ENCODE measurements at regions not wholly inside any gene's neighbourhood (a gene's known extent, or its start where the extent isn't known, plus 50 kb on each side); places are given as distances from the start of the nearest gene placed in this dataset.
"Not testable (repeated sequence)": the region's sequence is repeated elsewhere in the genome, so short reads cannot be mapped to it uniquely, and the experiment has no call there.

DNA sequence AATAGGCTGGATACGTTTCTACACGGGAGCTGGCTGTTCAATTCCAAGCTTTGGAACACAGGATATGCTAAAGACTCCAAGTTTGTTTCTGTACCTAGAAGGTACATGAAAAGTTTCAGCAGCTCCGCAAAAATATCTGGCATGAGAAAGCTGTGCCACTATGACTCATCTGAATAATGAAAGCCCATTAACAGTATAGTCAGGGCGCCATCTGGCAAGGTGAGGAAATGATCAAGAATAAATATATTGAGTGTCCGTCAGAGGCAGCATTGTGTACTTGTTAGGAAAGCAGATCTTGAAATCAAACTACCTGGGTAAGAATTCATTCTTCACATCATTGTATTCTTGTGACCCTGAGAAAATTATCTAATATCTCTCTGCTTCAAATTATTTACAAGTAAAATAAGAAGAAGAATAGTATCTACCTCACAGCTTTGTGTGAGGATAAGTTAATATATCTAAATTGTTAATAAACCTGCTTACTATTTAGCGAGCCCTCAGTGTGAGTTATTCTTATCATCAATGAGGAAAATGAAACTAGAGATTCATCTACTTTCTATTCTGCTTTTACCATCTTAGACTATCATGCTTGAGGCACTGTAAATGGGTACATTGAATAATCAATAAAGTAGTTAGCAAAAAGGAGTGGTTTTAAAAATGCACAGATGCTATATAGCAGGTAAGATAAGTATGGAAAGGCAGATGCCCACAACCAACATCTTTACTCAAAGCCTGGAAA, 53.5 kb downstream of the FSCB start:
- DNase-seq: no peak
- peaks cover 9 to 11% of the 10 kb centered on the region in 2 donors for H3K9me3 Mint-ChIP-seq
- ATAC-seq (replicated peaks in 1 of 2): no peak
- no peak overlapping the region for H3K4me3 Mint-ChIP-seq
- no peaks in the 10 kb centered on the region for H3K36me3 Mint-ChIP-seq (ENCODE audit: insufficient read depth in 2 of 2)
- no peaks in the 10 kb centered on the region for H3K4me1 Mint-ChIP-seq (ENCODE audit: low read depth)
- H3K27ac Mint-ChIP-seq: no peak overlapping the region
- no peaks in the 10 kb centered on the region for H3K27me3 Mint-ChIP-seq (ENCODE audit: low read depth)

DNA sequence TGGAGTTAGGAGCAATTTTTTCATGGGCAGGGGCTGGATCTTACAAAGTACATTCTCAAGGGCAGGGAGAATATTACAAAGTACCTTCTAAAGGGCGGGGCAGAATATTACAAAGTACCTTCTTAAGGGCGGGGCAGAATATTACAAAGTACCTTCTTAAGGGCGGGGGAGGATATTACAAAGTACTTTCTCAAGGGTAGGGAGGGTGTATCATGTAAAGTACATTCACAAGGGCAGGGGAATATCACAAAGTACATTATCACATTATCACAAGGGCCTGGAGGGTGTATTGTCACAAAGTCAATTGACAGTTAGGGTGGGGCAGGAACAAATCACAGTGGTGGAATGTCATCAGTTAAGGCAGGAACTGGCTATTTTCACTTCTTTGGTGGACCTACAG, 56.9 kb downstream of the FSCB start:
- not testable (repeated sequence) for ATAC-seq (replicated peaks in 1 of 2); H3K9me3 Mint-ChIP-seq

GRCh38 chr14:44449680-44450079, 57.4 kb downstream of the FSCB start:
- ATAC-seq (replicated peaks in 1 of 2): no peak
- H3K27ac Mint-ChIP-seq: no peak overlapping the region
- peaks cover 5 to 10% of the 10 kb centered on the region in 2 donors for H3K9me3 Mint-ChIP-seq
- H3K36me3 Mint-ChIP-seq (ENCODE audit: insufficient read depth in 2 of 2): no peaks in the 10 kb centered on the region
- H3K27me3 Mint-ChIP-seq (ENCODE audit: low read depth): no peaks in the 10 kb centered on the region
- DNase-seq: no peak
- no peaks in the 10 kb centered on the region for H3K4me1 Mint-ChIP-seq (ENCODE audit: low read depth)
- H3K4me3 Mint-ChIP-seq: no peak overlapping the region

More for the DNA sequence above, 56.9 kb downstream of the FSCB start:
- not testable (repeated sequence) for H3K27me3 Mint-ChIP-seq (ENCODE audit: low read depth); H3K4me1 Mint-ChIP-seq (ENCODE audit: low read depth); DNase-seq; H3K36me3 Mint-ChIP-seq (ENCODE audit: insufficient read depth in 2 of 2); H3K4me3 Mint-ChIP-seq; H3K27ac Mint-ChIP-seq

GRCh38 chr14:44448951-44449358, 58.1 kb downstream of the FSCB start:
- ATAC-seq (replicated peaks in 1 of 2): no peak
- Mint-ChIP-seq H3K4me1 (ENCODE audit: low read depth) (no peaks in the 10 kb centered on the region), H3K36me3 (ENCODE audit: insufficient read depth in 2 of 2) (no peaks in the 10 kb centered on the region), H3K4me3 (no peak overlapping the region), H3K27ac (no peak overlapping the region), H3K9me3 (peaks cover 5 to 10% of the 10 kb centered on the region in 2 donors), H3K27me3 (ENCODE audit: low read depth) (no peaks in the 10 kb centered on the region)
- DNase-seq: no peak

GRCh38 chr14:44446965-44447364, 60.1 kb downstream of the FSCB start:
- H3K27me3 Mint-ChIP-seq (ENCODE audit: low read depth): no peaks in the 10 kb centered on the region

DNA sequence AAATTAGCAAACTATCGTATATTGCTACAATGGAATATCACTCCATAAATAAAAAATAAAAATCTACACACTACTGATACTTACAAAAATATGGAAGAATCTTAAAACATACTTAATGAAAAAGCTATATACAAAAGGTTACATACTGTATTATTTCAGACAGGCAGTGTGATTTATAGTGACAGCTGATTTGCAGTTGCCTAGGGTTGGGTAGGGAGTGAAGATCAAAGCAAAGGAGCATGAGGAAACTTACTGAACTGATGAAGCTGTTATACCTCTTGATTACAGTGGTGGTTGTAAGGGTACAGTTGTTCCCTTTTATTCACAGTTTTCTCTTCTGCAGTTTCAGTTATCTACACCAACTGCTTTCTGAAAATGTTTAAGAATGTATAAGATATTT, 62.6 kb downstream of the FSCB start:
- Mint-ChIP-seq H3K36me3 (ENCODE audit: insufficient read depth in 2 of 2) (no peaks in the 10 kb centered on the region), H3K4me3 (no peak overlapping the region), H3K4me1 (ENCODE audit: low read depth) (no peaks in the 10 kb centered on the region), H3K27me3 (ENCODE audit: low read depth) (no peaks in the 10 kb centered on the region), H3K9me3 (peaks cover 0 to 5% of the 10 kb centered on the region in 2 donors), H3K27ac (no peak overlapping the region)
- ATAC-seq (replicated peaks in 1 of 2): no peak
- no peak for DNase-seq

More at GRCh38 chr14:44446965-44447364, 60.1 kb downstream of the FSCB start:
- ATAC-seq (replicated peaks in 1 of 2) (no peak), DNase-seq (no peak)
- Mint-ChIP-seq H3K9me3 (peaks cover 3 to 12% of the 10 kb centered on the region in 2 donors), H3K36me3 (ENCODE audit: insufficient read depth in 2 of 2) (no peaks in the 10 kb centered on the region), H3K4me3 (no peak overlapping the region), H3K4me1 (ENCODE audit: low read depth) (no peaks in the 10 kb centered on the region), H3K27ac (no peak overlapping the region)

DNA sequence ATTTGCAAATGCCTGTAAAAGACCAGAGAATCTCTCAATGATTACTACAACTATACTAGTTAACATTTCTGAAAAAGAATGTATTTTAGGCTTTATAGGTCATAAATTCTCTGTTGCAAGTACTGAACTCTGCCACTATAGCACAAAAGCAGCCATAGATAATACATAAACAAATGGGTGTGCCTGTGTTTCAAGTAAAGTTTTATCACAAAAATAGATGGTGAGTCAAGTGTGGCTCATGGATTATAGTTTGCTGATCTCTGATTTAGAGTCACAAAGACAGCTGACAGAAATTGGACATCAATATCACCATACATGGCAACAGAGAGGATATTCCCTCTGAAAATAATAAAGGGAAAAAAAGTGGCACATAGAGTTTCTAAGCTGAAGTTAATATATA, 68.1 kb downstream of the FSCB start:
- H3K27me3 Mint-ChIP-seq (ENCODE audit: low read depth): no peaks in the 10 kb centered on the region

GRCh38 chr14:44438221-44438620, 68.9 kb downstream of the FSCB start:
- H3K9me3 Mint-ChIP-seq: peaks cover 2 to 3% of the 10 kb centered on the region in 2 donors
- no peak for DNase-seq
- no peak overlapping the region for H3K27ac Mint-ChIP-seq
- H3K4me3 Mint-ChIP-seq: no peak overlapping the region
- no peak for ATAC-seq (replicated peaks in 1 of 2)
- H3K4me1 Mint-ChIP-seq (ENCODE audit: low read depth): no peaks in the 10 kb centered on the region
- no peaks in the 10 kb centered on the region for H3K36me3 Mint-ChIP-seq (ENCODE audit: insufficient read depth in 2 of 2)
- no peaks in the 10 kb centered on the region for H3K27me3 Mint-ChIP-seq (ENCODE audit: low read depth)

More for the DNA sequence above, 68.1 kb downstream of the FSCB start:
- no peak for ATAC-seq (replicated peaks in 1 of 2)
- no peak overlapping the region for H3K4me3 Mint-ChIP-seq
- no peaks in the 10 kb centered on the region for H3K4me1 Mint-ChIP-seq (ENCODE audit: low read depth)
- no peak overlapping the region for H3K27ac Mint-ChIP-seq
- peaks cover 2 to 3% of the 10 kb centered on the region in 2 donors for H3K9me3 Mint-ChIP-seq
- DNase-seq: no peak
- no peaks in the 10 kb centered on the region for H3K36me3 Mint-ChIP-seq (ENCODE audit: insufficient read depth in 2 of 2)

GRCh38 chr14:44436458-44436857, 70.6 kb downstream of the FSCB start:
- no peaks in the 10 kb centered on the region for H3K36me3 Mint-ChIP-seq (ENCODE audit: insufficient read depth in 2 of 2)
- H3K27me3 Mint-ChIP-seq (ENCODE audit: low read depth): no peaks in the 10 kb centered on the region
- DNase-seq (no peak), ATAC-seq (replicated peaks in 1 of 2) (no peak)
- H3K4me3 Mint-ChIP-seq: no peak overlapping the region
- H3K9me3 Mint-ChIP-seq: peaks cover 0 to 3% of the 10 kb centered on the region in 2 donors
- H3K27ac Mint-ChIP-seq: no peak overlapping the region
- H3K4me1 Mint-ChIP-seq (ENCODE audit: low read depth): no peaks in the 10 kb centered on the region

DNA sequence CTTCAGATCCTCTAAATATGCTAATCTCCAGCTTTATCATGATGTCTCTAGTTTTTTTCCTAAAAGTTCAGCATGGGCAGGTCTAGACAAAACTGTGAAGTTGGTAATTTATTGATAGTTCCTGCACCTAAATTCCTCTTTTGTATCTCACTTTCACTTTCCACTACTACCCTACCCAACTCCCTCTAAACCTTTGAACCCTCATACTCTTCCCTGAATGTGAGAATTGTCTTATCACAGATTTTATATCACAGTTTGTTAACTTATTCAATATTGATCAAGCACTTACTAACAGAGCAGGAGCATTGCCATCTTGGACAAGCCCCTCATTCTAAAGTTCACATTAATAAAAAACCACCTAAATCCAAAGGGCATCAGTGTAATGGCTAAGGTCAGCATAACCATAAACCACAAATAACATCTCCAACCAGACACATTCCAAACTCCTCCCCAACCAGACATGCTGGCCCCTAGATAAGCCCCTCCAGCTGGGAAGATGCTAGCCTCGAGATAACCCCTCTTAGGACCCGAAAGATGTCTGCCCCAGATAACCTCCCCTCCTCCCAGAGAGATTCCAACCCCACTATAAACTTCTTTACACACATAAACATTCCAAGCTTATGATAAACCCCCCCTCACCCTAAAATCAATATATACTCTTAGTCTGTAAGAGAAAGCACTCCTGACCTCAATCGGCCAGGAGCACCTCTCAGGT, 78.7 kb downstream of the FSCB start:
- H3K9me3 Mint-ChIP-seq: peaks cover 3 to 15% of the 10 kb centered on the region in 2 donors
- H3K27ac Mint-ChIP-seq: no peak overlapping the region
- H3K27me3 Mint-ChIP-seq (ENCODE audit: low read depth): no peaks in the 10 kb centered on the region
- peaks cover 0 to under 1% of the 10 kb centered on the region in 2 donors for H3K36me3 Mint-ChIP-seq (ENCODE audit: insufficient read depth in 2 of 2)
- DNase-seq: no peak
- H3K4me3 Mint-ChIP-seq: no peak overlapping the region
- no peaks in the 10 kb centered on the region for H3K4me1 Mint-ChIP-seq (ENCODE audit: low read depth)
- no peak for ATAC-seq (replicated peaks in 1 of 2)

DNA sequence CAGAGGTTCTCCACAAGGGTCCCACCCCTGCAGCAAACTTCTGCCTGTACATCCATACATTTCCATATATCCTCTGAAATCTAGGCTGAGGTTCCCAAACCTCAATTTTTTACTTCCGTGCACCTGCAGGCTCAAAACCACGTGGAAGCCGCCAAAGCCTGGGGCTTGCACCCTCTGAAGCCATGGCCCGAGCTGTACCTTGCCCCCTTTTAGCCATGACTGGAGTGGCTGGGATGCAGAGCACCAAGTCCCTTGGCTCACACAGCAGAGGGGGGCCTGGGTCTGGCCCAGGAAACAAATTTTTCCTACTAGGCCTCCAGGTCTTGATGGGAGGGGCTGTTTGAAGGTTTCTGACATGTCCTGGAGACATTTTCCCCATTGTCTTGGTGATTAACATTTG, 84.4 kb downstream of the FSCB start:
- no peaks in the 10 kb centered on the region for H3K4me1 Mint-ChIP-seq (ENCODE audit: low read depth)
- DNase-seq (no peak), ATAC-seq (replicated peaks in 1 of 2) (no peak)
- peaks cover 11 to 12% of the 10 kb centered on the region in 2 donors for H3K9me3 Mint-ChIP-seq
- peaks cover 2 to 5% of the 10 kb centered on the region in 2 donors for H3K36me3 Mint-ChIP-seq (ENCODE audit: insufficient read depth in 2 of 2)
- H3K4me3 Mint-ChIP-seq: no peak overlapping the region
- no peak overlapping the region for H3K27ac Mint-ChIP-seq
- no peaks in the 10 kb centered on the region for H3K27me3 Mint-ChIP-seq (ENCODE audit: low read depth)

- H3K27ac Mint-ChIP-seq: no peak overlapping the region
- no peak for DNase-seq
- ATAC-seq (replicated peaks in 1 of 2): no peak
- peaks cover 10 to 16% of the 10 kb centered on the region in 2 donors for H3K9me3 Mint-ChIP-seq
- H3K4me1 Mint-ChIP-seq (ENCODE audit: low read depth): no peaks in the 10 kb centered on the region
- peaks cover 2 to 5% of the 10 kb centered on the region in 2 donors for H3K36me3 Mint-ChIP-seq (ENCODE audit: insufficient read depth in 2 of 2)
- H3K4me3 Mint-ChIP-seq: no peak overlapping the region
- H3K27me3 Mint-ChIP-seq (ENCODE audit: low read depth): no peaks in the 10 kb centered on the region
Observed at GRCh38 chr14:44420226-44420625, 86.9 kb downstream of the FSCB start.

DNA sequence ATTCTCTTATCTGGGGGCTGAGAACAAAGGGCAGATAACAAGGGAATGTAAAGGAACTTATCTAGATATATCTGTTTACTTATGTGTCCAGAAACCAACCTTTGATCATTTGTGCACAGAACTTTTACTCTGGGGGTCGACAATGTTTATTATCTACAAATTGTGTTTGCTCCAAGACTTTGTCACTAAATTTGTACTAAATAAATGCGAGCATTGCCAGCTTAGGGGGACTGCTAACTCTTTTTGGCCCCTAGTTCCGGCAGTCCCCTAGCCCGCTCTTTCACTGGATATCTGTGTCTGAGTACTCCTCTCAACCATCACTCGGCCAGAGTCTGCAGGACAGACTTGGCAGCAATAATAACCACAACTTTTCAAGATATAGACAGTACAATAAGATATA, 88.2 kb downstream of the FSCB start:
- Mint-ChIP-seq H3K27me3 (ENCODE audit: low read depth) (no peaks in the 10 kb centered on the region), H3K27ac (no peak overlapping the region), H3K4me1 (ENCODE audit: low read depth) (no peaks in the 10 kb centered on the region), H3K4me3 (no peak overlapping the region), H3K9me3 (peaks cover 13 to 16% of the 10 kb centered on the region in 2 donors), H3K36me3 (ENCODE audit: insufficient read depth in 2 of 2) (peaks cover 3 to 5% of the 10 kb centered on the region in 2 donors)
- ATAC-seq (replicated peaks in 1 of 2) (no peak), DNase-seq (no peak)

Data from activated T-cell treated with anti-CD3 and anti-CD28 coated beads, Interleukin-2, amount 50 U/mL, for 72 hours (primary cell).